ENCODE measurements at regions not wholly inside any gene's neighbourhood (a gene's known extent, or its start where the extent isn't known, plus 50 kb on each side); places are given as distances from the start of the nearest gene placed in this dataset.

DNA sequence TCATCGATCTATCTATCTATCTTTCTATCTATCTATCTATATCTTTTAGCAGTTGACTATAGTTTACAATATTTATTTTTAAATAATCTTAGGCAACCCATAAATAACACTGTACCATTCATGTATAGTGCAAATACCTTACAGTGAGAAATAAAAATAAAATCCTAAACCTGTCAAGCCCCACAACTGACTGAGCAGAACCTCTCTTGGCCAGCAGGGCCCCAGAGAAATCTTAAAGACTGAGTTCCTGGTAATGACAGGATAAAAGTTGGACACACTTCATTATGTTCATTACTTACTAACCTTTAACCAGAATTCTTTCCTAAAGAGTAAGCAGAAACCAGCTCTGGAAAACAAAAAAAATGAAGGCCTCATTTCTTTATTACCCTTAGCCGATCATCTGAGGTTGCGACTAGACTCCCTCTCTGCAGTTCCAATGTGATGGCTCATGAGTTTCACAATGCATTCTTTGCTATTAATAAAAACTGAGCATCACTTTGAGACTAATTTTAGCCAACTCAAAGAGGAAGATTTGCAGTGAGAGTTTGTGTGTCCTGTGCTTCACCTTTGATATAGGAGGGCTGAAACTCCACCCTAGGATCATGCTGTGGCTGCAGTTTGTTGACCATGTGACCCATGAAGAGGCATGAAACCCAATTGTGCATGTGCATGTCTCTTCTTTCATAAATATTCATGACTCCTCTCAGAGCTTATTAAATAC lies 1072.0 kb downstream of the NSUN3 start:
- FAIRE-seq, result peak; percentile 44
- no peak for DNase-seq (ENCODE audit: low spot score)

DNA sequence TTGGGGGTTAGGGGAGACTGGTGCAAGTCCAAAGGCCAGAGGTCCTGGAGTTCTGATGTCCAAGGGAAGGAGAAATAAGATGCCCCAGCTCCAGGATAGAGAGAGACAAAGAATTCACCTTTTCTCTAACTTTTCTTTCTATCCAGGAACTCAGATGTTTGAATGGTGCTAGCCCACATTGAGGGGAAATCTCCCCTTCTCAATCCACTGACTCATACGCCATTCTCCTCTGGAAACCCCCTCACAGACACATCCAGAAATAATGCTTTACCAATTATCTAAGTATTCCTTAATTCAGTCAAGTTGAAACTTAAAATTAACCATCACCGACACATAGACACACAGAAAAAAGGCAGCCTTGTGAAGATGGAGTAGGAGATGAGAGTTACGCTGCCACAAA lies 1085.2 kb downstream of the NSUN3 start:
- no peak for FAIRE-seq
- DNase-seq (ENCODE audit: low spot score), result no peak

DNA sequence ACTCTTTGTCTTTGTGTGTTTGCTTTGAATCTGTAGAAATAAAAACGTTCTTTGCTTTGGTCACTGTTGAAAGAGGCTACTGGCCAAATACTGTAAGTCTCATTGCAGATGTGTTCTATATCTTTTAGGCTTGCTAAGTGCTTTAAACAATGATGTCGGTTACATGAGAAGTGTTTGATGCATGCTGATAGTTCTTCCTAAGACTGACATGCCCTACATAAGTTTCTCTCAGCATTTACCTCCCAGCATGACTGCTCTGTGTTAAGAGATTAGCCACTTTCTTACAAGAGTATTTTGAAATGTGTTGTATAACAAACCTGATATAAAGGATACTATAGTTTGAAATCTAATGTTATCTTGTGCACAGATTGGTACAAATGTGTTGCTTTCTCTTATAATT lies 1088.7 kb downstream of the NSUN3 start:
- DNase-seq (ENCODE audit: low spot score) (no peak), FAIRE-seq (no peak)

DNA sequence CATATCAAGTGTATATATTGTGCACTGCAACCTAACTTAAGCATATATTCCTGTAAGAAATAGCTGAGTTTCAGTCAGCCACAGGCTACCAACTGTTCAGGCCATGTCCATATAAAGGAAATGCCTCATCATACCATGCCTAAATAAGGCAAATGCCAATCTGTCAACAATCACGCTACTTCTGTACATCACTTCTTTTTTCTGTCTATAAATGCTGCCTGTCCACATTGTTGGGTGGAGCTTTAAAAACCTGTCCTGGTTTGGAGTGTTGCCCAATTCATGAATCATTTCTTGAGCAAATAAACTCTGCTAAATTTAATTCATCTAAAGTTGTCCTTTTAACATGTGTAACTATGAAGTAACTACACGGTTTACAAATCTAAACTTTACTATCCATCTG lies 1091.9 kb downstream of the NSUN3 start:
- peak; percentile 75 for FAIRE-seq
- DNase-seq (ENCODE audit: low spot score), result peak; percentile 54

DNA sequence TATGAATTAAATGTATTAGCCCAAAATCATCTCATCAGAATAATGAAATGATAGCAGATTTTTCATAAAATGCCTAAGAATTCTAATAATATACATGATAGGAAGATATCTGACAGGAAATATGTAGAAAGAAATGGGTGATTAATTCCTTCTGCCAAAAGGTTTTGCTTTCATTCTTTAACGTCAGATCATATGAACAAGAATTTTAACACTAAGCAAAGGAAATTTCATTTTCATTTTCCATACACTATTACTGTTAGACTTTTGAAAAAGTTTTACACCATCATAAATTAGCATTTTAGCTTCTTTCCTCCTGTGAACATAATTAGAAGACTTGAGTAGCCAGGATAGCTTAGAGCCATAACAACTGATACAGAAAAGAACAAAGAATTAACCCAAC lies 1099.9 kb downstream of the NSUN3 start:
- FAIRE-seq (no peak), DNase-seq (ENCODE audit: low spot score) (no peak)

DNA sequence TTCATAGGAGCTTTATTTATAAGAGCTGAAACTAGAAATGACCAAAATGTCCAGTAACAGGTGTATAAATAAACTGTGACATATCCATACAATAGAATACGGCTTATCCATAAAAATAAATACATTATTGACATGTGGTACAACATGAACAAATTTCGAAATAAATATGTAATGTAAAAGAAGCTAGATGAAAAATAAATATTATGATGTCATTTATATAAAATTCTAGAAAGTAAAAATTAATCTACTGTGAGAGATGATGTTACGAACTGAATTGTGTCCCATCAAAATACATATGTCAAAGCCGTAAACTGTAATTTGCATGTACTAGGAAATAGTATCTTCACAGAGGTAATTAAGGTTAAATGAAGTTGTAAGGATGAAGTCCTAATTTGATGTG lies 1104.9 kb downstream of the NSUN3 start:
- DNase-seq (ENCODE audit: low spot score) (no peak), FAIRE-seq (peak; percentile 16)

DNA sequence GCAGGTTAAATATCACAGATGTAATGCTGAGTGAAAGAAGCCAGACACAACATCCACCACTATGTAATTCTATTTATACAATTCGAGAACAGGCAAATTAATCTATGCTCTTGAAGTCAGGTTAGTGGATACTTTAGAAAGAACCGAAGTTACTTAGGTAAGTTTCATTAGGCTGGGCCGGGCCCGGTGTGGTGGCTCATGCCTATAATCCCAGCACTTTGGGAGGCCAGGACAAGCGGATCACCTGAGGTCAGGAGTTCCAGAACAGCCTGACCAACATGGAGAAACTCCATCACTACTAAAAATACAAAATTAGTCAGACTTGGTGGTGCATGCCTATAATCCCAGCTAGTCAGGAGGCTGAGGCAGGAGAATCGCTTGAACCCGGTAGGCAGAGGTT lies 1105.7 kb downstream of the NSUN3 start:
- FAIRE-seq (no peak), DNase-seq (ENCODE audit: low spot score) (no peak)

DNA sequence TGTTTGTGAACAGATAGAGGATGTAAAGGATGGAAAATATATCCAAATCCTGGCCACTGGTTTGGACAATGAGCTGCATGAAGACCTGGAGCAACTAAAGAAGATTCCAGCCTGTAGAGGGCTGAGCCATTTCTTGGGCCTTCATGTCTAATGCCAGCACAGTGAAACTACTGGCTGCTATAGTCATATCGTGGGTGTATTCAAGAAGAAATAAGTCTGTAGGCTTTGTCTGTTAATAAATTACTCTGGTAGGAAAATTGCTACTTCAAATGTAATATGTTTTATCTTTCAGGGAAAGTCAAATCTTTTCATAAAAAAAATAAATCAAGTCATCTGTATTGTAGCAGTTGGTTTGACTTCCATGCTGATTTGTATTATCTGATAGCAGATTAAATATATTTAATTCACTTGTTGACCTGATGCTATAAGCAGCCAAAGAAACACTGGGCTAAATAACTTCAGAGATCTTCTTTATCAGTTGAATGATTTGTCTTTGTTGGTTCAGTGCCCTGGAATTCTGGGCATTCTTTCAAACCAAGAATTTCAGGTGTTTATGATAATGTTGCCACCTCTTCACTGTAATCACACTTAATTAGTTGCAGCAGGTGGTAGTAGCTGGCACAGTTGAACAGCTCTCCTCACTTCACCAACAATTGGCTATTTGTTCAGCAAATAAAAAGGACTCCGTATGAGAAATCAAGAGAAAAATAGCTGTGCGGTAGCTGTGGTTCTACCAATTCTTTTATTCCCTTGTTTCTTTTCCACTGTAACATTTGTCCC lies 1109.5 kb downstream of the NSUN3 start:
- DNase-seq (ENCODE audit: low spot score), result no peak
- no peak for FAIRE-seq

DNA sequence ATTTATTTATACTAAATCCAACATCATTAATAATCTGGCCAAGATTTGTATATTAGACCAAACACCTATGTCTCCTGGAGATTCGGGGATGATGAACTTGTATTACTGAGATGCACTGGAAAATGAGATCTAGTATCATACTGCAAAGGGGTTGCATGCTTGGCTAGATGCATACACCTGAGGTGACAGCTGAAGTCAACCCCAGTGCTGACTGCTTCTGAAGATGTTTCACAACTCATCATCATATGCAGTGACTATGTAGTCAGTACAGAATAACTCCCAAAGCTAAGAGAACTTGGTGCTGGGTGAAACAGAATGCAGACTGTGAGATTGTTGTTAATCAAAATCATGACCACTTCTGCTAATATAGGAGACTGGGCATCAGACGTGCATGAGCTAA lies 1114.2 kb downstream of the NSUN3 start:
- DNase-seq (ENCODE audit: low spot score) (no peak), FAIRE-seq (no peak)

DNA sequence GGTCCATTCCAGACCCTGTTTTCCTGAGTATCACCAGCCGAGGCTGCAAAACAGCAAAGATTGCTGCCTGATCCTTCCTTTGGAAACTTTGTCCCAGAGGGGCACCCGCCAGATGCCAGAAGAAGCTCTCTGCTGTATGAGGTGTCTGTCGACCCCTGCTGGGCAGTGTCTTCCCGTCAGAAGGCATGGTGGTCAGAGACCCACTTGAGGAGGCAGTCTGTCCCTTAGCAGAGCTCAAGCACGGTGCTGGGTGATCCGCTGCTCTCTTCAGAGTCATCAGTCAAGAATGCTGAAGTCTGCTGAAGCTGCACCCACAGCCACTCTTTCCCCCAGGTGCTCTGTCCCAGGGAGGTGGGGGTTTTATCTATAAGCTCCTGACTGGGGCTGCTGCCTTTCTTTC lies 1121.2 kb downstream of the NSUN3 start:
- DNase-seq (ENCODE audit: low spot score) (no peak), FAIRE-seq (no peak)

DNA sequence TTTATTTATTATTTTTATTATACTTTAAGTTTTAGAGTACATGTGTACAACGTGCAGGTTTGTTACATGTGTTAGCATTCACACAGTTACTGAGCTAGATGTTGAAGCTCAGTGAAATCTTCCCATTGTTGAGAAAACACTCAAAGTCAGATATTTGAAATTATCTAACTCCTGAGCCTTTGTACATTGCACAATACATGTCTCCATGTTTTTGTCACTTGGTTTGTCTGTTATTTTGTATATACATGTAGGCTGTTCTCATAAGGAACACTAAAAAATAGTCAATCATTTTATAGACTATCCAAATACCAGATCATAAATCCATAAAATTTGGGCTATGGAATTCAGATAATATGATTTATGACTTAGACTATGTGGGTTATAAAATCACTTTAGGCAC lies 1126.5 kb downstream of the NSUN3 start:
- FAIRE-seq, result no peak

DNA sequence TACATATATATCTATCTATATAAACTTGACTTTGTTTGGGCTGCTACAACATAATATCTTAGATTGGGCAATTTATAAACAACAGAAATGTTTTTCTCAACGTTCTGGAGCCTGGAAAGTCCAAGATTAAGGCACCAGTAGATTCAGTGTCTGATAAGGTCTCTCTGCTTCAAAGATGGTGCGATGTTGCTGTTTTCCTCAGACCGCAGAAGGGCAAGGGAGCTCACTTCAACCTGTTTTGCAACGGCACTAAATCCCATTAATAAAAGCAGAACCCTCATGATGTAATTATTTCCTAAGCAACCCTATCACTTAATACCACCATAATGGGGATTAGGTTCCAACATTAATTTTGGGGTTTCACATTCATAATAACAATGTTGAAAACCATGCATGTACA lies 1134.8 kb downstream of the NSUN3 start:
- no peak for FAIRE-seq

More for the DNA sequence above, 1126.5 kb downstream of the NSUN3 start:
- DNase-seq (ENCODE audit: low spot score), result no peak

DNA sequence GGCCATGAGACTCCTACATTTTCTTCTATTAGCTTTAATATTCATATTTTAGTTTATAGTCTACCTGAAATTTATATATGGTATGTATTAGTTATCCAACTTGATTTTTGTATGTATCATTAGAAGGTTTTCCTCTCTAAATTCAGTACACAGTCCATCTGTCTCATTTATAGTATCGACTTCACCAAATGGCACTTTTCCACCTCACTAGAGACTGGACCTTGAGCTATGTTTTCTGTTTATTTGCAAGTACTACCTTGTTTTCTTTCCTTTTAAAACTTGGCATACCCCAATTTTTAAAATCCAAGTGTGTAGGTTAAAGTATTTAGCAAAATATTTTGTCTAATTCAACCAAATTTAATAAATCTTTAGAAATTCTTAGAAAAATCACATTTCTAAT lies 1137.5 kb downstream of the NSUN3 start:
- DNase-seq (ENCODE audit: low spot score) (no peak), FAIRE-seq (no peak)

More for the DNA sequence above, 1134.8 kb downstream of the NSUN3 start:
- DNase-seq (ENCODE audit: low spot score), result no peak

DNA sequence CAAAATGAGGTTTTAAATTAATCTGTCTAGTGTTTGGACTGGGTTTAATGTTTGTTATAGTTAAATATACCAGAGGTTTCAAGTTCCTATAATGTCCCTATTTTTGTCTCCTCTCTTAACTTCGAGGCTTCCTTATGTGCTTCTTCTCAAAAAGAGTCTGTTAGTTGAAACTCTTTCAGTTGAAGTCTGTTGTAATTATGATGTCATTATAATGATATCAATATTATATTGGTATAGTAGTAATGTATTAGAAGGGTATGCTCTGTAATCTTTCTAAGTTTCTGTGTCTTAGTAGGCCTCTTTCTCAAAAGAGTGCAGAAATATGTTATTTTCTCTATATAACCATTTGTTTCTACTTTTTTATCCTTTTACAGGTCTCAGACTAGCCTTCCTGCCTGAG lies 1148.0 kb downstream of the NSUN3 start:
- no peak for DNase-seq (ENCODE audit: low spot score)
- FAIRE-seq, result no peak

DNA sequence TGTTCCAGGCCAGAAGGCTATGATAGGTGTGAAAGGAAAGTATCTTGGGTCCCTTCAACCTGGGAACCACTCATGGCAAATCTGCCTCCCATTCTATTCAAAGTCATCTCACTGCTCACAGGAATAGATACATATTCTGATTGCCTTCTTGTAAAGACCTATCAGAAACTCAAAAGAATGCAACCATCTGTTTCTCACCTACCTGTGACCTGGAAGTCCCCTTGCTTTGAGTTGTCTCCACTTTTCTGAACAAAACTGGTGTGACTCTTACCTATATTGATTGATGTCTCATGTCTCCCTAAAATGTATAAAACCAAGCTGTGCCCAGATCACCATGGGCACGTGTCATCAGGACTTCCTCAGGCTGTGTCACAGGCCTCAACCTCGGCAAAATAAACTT lies 1149.3 kb downstream of the NSUN3 start:
- FAIRE-seq (no peak), DNase-seq (ENCODE audit: low spot score) (no peak)

DNA sequence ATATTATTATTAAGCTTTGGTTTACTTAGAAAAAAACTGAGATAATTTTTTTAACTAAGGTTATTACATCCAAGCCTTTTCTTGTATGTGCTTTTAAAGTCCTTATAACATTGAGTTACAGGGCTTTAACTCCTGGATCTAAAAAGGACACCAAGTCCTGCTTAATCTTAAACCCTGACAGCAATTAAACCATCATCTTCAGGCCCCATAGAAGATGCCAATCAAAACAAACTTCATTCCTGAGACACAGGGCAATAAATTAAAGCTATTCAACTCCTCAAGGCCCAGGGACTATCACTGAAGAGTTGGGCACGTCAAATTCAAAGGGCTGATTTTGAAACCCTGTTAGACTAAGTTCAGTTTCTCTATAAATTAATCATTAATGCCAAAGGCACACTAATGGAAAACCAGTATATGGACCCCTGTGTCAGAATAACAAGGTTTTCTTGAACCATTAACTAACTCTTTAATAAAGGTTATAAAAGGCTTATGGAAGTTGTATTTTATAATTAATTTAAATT lies 1152.6 kb downstream of the NSUN3 start:
- no peak for DNase-seq (ENCODE audit: low spot score)

DNA sequence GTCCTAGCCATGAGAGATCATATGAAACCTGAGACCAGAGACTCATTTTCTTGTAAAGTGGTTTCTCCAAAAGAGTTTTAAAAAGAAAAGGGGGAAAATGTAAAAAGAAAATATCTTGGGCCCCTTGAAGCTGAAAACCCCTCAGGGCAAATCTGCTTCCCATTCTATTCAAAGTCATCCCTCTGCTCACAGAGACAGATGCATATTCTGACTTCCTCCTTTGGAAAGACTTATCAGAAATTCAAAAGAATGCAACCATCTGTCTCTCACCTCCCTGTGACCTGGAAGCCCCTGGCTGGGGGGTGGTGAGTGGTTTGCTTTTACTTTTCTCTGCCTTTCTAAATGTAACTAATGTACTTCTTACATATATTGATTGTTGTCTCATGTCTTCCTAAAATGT lies 1154.8 kb downstream of the NSUN3 start:
- FAIRE-seq (no peak), DNase-seq (ENCODE audit: low spot score) (no peak)

More for the DNA sequence above, 1152.6 kb downstream of the NSUN3 start:
- FAIRE-seq, result peak; percentile 73

DNA sequence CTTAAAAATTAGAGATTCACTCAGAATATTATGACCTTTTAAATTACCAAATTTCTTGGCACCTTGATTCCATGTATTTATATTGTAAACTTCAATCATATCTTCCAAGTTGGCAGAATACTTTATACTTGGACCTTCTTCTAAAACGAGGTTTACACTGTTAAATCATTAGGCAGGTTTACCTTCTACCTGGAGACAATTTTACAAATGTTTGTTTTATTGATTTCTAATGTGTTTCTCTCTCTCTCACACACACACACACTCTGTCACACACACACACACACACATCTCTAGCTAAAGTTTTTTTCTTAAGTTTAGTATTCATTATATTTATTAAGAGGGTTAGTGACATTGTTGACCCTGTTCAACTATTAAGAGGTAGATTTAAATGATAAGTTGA lies 1155.6 kb downstream of the NSUN3 start:
- DNase-seq (ENCODE audit: low spot score), result no peak
- no peak for FAIRE-seq

DNA sequence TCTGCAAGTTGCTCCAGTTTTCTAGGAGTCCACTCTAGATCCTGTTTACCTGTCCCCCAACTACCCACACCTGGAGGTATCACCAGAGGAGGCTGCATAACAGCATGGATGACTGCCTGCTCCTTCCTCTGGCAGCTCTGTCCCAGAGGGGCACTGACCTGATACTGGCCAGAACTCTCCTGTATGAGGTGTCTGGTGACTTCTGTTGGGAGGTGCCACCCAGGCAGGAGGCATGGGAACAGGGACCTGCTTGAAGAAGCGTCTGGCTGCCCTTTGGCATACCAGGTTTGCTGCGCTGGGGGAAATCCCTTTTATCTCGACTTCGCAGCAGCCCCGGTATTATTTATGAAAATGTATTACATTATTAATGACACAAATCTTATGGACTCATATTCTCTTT lies 1163.6 kb downstream of the NSUN3 start:
- FAIRE-seq (no peak), DNase-seq (ENCODE audit: low spot score) (no peak)

DNA sequence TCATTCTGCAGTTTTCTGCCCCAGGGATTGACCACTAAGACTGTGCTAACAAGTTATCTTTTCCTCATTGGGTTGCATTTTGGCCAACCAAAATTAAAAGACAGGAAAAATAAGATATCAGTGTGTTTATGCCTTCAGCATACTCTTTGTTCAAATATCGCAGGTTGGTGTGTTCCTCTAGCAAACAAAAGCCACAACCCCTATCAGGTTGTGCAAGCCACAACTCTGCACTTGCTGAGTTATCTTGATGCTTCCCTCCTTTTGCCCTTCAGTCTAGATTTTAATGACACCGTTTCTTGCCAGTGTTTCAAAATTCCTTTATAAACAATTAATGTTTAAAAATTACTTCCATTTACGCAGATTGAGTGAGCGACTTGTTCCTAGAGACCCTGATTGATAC lies 1164.2 kb downstream of the NSUN3 start:
- FAIRE-seq, result no peak

DNA sequence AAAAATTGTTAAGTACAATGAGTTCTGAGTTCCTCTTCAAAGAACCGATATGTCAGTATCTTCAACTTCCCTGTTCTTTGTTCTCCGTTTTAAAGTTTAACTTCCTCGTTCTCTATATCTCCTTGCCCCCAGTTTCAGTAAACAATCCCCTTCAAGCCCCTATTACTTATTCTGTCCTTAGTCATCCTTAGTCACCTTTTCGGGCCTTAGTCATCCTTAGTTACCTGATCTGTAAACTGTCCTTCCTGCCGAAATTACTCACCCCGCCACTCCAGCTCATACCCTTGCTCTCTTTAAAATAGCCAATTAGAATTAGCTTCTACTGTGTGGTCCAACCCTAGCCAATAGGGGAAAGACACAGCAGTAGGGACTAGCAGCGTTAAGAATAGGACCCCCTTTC lies 1165.6 kb downstream of the NSUN3 start:
- FAIRE-seq (no peak), DNase-seq (ENCODE audit: low spot score) (no peak)

More for the DNA sequence above, 1164.2 kb downstream of the NSUN3 start:
- DNase-seq (ENCODE audit: low spot score), result no peak

DNA sequence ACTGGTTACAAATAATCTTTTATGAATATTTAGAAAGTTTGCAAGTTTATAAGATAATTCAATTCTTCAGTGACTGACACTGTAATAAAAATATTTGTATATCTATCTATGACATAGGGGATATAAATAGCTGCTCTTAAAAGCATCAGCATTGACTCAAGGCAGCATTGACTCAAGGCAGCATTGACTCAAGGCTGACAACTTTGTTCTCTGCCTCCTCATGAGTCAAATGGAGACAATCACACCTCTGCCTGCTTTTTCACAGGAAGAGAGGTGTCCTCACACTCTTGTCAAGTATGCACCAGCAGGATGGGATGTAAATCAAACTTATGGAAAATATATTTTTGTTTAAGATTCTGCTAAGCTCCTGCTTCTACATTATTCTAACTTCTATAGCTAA lies 1173.1 kb downstream of the NSUN3 start:
- no peak for DNase-seq (ENCODE audit: low spot score)
- FAIRE-seq, result no peak

DNA sequence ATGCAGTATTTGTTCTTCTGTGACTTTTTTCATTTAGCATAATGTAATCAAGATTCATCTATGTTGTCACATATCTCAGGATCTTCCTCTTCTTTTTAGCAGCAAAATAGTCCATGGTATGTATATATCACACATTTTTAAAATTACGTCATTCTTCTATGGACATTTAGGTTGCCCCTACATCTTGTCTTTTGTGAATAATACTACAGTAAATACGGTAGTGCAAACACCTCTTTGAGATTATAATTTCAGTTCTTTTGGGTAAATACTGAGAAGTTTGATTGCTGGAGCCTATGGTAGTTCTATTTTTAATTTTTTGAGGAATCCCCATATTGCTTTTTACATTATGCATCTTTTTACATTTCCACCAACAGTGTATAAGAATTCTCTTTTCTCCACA lies 1174.9 kb downstream of the NSUN3 start:
- DNase-seq (ENCODE audit: low spot score), result no peak
- FAIRE-seq, result no peak
